Testis (tissue), 2 donors: ENCODE measurements at regions not wholly inside any gene's neighbourhood (a gene's known extent, or its start where the extent isn't known, plus 50 kb on each side); places are given as distances from the start of the nearest gene placed in this dataset.
"Not testable (repeated sequence)": the region's sequence is repeated elsewhere in the genome, so short reads cannot be mapped to it uniquely, and the experiment has no call there.

Experiments used
- DNase-seq: peaks from one replicate; pipeline ENCODE4 v3.0.0-alpha.2; 2019
- H3K27ac ChIP-seq, 2 donors: fragments of 200-600 bp; sonication (generic); one replicate each; pipeline ENCODE4 v1.5.1; 2019
- H3K27me3 ChIP-seq: fragments of 200-600 bp; sonication (generic); one replicate; pipeline ENCODE4 v1.5.1; 2019
- H3K36me3 ChIP-seq: fragments of 200-600 bp; sonication (generic); one replicate; pipeline ENCODE4 v1.5.1; 2017; ENCODE audit warnings: low read depth; ENCODE audit errors: missing control alignments
- H3K4me1 ChIP-seq: fragments of 200-600 bp; sonication (generic); one replicate; pipeline ENCODE4 v1.5.1; 2019
- H3K4me3 ChIP-seq, 2 donors: fragments of 200-600 bp; sonication (generic); one replicate each; pipeline ENCODE4 v1.5.1; 2017 to 2019
- H3K9me3 ChIP-seq: fragments of 200-600 bp; sonication (generic); one replicate; pipeline ENCODE4 v1.5.1; 2017
- POLR2A ChIP-seq: fragments of 450-650 bp; IDR thresholded peaks from one replicate; pipeline ENCODE4 v1.6.1; 2017; ENCODE audit warnings: antibody characterized with exemption, mild to moderate bottlenecking, moderate library complexity
- WGBS, 2 donors: methylation state at CpG; one replicate each; pipeline ENCODE4 v1.1.5; 2018; 5-methylcytosine and 5-hydroxymethylcytosine counted together
- intact Hi-C: fragments of 100-400 bp; cut with DNase I; formaldehyde crosslinking; loops from one replicate; pipeline ENCODE4 v1.15.1; 2023; ENCODE audit warnings: low total_unique reads
- TF ChIP-seq, protein P1 (sequence below), 3 experiments: fragments of 450-650 bp in 2 of 3; fragments of 200-600 bp in 1 of 3; sonication (generic) in 1 of 3; IDR thresholded peaks; one replicate each; pipeline ENCODE4 v1.5.1; 2016 to 2019; ENCODE audit warnings: antibody characterized with exemption in 3 of 3, mild to moderate bottlenecking in 2 of 3, moderate library complexity in 1 of 3

DNA sequence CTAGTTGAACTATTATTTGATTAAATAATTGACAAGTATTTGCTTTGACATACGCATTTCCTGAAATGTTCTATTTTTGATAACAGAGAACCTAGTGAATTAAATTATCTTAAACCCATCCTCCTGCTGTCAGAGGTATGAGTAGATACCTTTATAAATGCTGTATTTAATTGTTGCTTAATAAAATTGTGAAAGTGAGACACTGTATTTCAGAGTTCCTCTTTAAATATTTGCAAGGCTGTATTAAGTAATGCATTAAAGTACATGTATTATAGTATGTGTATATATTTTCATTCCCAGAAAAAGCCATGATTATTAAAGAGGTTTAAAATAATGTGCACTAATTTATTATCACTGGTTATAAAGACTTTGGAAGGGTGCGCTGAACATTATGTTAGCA lies 483.8 kb downstream of the TFAP2B start:
- no peaks in the 10 kb centered on the region for H3K4me1 ChIP-seq
- H3K9me3 ChIP-seq = no peaks in the 10 kb centered on the region
- H3K36me3 ChIP-seq = no peaks in the 10 kb centered on the region
- no peak overlapping the region for H3K4me3 ChIP-seq
- DNase-seq = no peak
- WGBS, 2 donors = 89 to 93% methylated on average over 2 of the region's 2 CpGs
- H3K27me3 ChIP-seq = no peaks in the 10 kb centered on the region
- TF ChIP-seq POLR2A = no peak
- TF ChIP-seq, protein P1, sequence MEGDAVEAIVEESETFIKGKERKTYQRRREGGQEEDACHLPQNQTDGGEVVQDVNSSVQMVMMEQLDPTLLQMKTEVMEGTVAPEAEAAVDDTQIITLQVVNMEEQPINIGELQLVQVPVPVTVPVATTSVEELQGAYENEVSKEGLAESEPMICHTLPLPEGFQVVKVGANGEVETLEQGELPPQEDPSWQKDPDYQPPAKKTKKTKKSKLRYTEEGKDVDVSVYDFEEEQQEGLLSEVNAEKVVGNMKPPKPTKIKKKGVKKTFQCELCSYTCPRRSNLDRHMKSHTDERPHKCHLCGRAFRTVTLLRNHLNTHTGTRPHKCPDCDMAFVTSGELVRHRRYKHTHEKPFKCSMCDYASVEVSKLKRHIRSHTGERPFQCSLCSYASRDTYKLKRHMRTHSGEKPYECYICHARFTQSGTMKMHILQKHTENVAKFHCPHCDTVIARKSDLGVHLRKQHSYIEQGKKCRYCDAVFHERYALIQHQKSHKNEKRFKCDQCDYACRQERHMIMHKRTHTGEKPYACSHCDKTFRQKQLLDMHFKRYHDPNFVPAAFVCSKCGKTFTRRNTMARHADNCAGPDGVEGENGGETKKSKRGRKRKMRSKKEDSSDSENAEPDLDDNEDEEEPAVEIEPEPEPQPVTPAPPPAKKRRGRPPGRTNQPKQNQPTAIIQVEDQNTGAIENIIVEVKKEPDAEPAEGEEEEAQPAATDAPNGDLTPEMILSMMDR (IDR thresholded peaks at IDR 0.05) = no peak
- no peak overlapping the region for H3K27ac ChIP-seq
- intact Hi-C loops = no loop called here

DNA sequence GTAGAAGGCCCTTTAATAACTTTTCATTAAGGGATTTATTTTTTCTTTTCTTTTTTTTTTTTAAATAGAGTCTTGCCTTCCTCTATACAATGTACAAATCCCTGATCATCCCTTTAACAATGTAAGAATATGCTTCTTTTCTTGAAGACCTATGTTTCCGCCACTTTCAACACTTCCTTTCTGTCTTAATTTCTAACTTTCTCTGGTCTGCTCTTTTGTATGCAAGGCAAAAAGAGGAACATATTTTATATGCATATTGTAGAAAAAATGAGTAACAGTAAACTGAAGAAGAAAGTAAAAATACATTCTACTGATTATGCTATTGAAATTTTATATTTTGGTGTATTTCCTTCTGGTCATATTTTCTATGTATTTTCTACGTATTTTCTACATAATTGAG lies 484.7 kb downstream of the TFAP2B start:
- Histone ChIP-seq H3K9me3 (no peaks in the 10 kb centered on the region), H3K4me1 (no peaks in the 10 kb centered on the region), H3K36me3 (no peaks in the 10 kb centered on the region), H3K27me3 (no peaks in the 10 kb centered on the region), H3K27ac (no peak overlapping the region), H3K4me3 (no peak overlapping the region)
- no peak for TF ChIP-seq POLR2A
- TF ChIP-seq, protein P1 (IDR thresholded peaks at IDR 0.05) = no peak
- intact Hi-C loops = no loop called here
- WGBS, 2 donors = 87 to 92% methylated on average over 2 of the region's 2 CpGs
- no peak for DNase-seq

DNA sequence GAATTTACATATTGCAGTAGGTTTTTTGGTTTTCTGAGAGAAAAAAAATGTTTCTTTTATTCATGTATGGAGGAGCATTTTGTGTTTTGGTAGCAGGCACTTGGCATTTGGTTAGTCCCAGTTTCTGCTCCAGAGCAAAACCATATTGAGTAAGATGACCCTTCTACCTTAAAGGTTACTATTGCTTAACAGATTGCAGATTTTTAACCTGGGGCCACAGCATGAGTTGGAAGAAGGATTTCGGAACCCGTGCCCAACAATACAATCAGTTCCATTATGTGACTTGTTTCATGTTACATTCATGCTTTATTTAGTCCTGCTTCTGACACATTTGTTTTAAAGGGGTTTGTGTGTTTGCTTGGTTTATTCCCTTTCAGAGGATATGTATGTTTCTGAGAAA lies 496.3 kb downstream of the TFAP2B start:
- intact Hi-C loops = no loop called here
- Histone ChIP-seq H3K27ac (no peak overlapping the region), H3K9me3 (no peaks in the 10 kb centered on the region), H3K4me1 (no peaks in the 10 kb centered on the region), H3K27me3 (no peaks in the 10 kb centered on the region), H3K4me3 (no peak overlapping the region), H3K36me3 (no peaks in the 10 kb centered on the region)
- TF ChIP-seq, protein P1 (IDR thresholded peaks at IDR 0.05) = no peak
- no peak for TF ChIP-seq POLR2A
- 92 to 96% methylated on average over 2 of the region's 2 CpGs for WGBS, 2 donors
- DNase-seq = no peak

DNA sequence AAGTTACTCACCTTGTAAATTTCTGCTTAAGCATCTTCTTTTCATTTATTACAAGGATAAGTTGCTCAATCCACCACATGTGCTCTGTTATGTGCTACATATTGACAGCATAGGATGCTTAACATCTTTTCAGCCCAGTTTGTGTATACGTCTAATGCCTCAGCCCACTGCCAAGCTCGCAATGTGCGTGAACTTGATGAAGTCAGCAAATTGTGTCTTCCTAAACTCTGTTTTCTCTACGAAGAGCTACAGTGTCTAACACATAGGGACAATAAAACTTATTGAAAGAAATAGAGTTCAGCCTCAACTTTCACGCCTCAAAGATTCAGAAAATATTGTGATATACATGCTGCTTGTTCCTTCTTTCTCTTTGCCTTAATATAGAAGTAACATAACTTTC lies 500.0 kb downstream of the TFAP2B start:
- intact Hi-C loops = no loop called here
- 55 to 80% methylated on average over 5 of the region's 5 CpGs for WGBS, 2 donors
- H3K27me3 ChIP-seq = no peaks in the 10 kb centered on the region
- no peaks in the 10 kb centered on the region for H3K36me3 ChIP-seq
- H3K4me1 ChIP-seq = no peaks in the 10 kb centered on the region
- H3K4me3 ChIP-seq = no peak overlapping the region
- DNase-seq = no peak
- no peak for TF ChIP-seq POLR2A
- TF ChIP-seq, protein P1 (IDR thresholded peaks at IDR 0.05) = no peak
- no peaks in the 10 kb centered on the region for H3K9me3 ChIP-seq
- no peak overlapping the region for H3K27ac ChIP-seq

DNA sequence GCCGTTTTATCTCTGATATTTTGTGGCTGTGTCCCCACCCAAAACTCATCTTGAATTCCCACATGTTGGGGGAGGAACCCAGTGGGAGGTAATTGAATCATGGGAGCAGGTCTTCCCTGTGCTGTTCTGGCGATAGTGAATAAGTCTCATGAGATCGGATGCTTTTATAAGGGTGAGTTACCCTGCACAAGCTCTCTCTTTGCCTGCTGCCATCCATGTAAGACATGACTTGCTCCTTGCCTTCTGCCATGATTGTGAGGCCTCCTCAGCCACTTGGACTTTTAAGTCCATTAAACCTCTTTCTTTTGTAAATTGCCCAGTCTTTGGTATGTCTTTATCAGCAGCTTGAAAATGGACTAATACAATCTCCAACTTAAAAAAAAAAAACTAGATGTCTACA lies 502.8 kb downstream of the TFAP2B start:
- H3K4me3 ChIP-seq, DNase-seq: not testable (repeated sequence)
- WGBS, 2 donors = 89 to 92% methylated on average over 3 of the region's 3 CpGs

More for the DNA sequence above, 502.8 kb downstream of the TFAP2B start:
- H3K9me3 ChIP-seq, intact Hi-C loops, H3K36me3 ChIP-seq, H3K27me3 ChIP-seq, H3K4me1 ChIP-seq, H3K27ac ChIP-seq: not testable (repeated sequence)
